ENCODE measurements at regions not wholly inside any gene's neighbourhood (a gene's known extent, or its start where the extent isn't known, plus 50 kb on each side); places are given as distances from the start of the nearest gene placed in this dataset.

- DNase-seq (ENCODE audit: low read depth): no peak
Observed at GRCh38 chr16:5649762-5650743, 552.5 kb upstream of the EEF2KMT start.

DNA sequence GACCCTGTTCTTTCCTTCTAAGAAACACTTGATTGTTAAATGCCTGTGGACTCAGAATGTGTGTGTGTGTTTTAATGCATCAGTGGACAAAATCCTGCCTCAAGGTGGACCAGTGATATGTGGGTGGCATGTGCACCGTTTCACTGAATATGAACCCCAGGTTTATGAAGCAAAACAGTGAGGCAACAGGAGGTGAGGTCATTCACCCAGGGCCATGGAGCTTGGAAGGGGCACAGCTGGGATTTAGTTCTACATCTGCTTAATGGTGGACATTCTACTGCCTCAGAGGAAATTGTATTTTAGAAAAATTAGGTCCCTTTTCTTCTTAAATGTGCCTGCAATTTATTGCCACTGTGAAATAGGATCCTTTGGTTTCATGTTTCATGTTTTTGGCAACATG, 549.5 kb upstream of the EEF2KMT start:
- DNase-seq (ENCODE audit: low read depth): no peak

DNA sequence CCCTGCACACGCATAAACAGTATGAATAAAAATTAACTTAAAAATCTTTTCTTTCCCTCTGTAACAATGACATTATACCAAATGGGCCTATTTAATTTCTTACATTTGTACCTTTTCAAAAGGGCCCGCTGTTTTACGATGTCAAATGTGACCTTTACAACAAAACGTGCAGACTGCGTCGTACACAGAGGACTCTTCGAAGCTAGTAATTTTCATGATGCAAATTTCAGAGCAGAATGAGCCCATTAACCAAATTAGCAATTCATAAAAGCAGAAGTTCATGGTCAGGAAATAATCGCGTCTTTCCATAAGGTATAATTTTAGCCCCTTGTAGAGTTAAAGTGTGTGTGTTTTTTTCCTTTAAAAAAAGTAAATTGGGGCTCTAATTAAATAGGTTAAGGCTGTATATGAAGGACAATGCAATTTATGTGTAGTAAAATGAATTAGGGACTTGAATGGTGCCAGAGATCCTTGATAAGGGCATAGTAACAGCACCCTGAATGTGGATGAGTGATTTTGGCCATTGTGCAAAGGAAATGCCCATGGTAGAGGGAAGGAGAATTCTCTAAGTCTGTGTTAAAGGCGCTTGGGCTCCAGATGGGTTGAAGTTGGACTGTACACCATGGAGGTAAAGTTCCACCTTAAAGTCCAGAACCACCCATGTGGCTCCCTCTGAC, 546.4 kb upstream of the EEF2KMT start:
- DNase-seq (ENCODE audit: low read depth): no peak

GRCh38 chr16:5642436-5642835, 544.8 kb upstream of the EEF2KMT start:
- no peak for DNase-seq (ENCODE audit: low read depth)

GRCh38 chr16:5642011-5642410, 544.4 kb upstream of the EEF2KMT start:
- no peak for DNase-seq (ENCODE audit: low read depth)

DNA sequence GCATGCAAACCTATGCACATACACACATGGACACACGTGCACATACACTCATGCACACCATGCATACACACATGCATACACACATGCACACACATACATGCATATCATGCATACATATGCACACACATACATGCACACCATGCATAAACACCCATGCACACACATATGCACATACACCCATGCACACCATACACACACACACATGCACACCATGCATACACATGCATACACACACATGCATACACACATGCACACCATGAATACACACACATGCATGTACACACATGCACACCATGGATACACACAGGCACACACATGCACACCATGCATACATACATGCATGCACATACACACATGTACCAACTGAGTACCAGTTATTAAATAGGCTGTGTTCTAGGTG, 543.3 kb upstream of the EEF2KMT start:
- no peak for DNase-seq (ENCODE audit: low read depth)

GRCh38 chr16:5639531-5639930, 541.9 kb upstream of the EEF2KMT start:
- no peak for DNase-seq (ENCODE audit: low read depth)

- DNase-seq (ENCODE audit: low read depth): no peak
Observed at GRCh38 chr16:5635331-5635730, 537.7 kb upstream of the EEF2KMT start.

DNA sequence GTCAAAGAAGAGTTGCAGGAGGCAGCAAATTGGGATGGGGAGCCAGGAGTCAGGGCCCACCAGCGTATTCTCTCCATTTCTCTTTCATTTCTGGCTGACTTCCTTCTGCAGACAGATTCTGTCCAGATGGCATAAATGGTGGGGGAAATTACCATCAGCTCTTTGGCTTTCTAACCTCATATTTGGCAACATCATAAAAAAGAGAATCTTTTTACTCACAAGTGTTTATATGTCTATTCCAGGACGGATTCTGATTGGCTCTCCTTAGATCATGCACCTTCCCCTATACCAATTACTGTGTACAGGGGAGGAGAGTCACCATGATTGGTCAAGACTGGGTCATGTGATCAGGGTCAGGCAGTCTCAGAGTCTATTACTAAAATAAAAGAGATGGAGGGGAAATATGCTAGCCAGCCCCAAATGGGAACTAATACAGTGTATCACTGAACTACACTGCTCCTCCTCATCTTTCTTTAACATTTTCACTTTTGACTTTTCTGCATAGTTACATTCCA, 537.1 kb upstream of the EEF2KMT start:
- DNase-seq (ENCODE audit: low read depth): no peak

- DNase-seq (ENCODE audit: low read depth): no peak
Observed at GRCh38 chr16:5633845-5634440, 536.3 kb upstream of the EEF2KMT start.

GRCh38 chr16:5622234-5622884, 524.8 kb upstream of the EEF2KMT start:
- no peak for DNase-seq (ENCODE audit: low read depth)

GRCh38 chr16:5621826-5622225, 524.2 kb upstream of the EEF2KMT start:
- no peak for DNase-seq (ENCODE audit: low read depth)

DNA sequence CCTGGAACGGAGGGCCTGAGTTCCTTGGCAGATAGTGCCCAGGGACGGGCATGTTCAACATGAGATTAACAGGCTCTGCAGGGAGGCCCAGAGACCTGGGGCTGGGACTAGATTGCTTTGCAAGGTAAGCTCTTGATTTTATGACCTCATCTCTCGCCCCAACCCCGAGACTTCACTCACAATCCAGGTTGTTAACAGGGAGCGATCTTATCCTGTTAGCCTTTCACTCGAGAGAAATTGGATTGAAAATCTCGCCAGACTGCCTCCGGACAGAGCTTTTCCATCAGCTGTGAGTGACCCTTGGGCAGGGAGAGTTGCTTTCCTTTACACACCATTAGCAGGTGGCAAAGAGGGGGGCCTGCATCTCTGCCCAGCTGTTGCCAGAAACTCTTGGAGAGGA, 521.7 kb upstream of the EEF2KMT start:
- DNase-seq (ENCODE audit: low read depth): no peak

DNA sequence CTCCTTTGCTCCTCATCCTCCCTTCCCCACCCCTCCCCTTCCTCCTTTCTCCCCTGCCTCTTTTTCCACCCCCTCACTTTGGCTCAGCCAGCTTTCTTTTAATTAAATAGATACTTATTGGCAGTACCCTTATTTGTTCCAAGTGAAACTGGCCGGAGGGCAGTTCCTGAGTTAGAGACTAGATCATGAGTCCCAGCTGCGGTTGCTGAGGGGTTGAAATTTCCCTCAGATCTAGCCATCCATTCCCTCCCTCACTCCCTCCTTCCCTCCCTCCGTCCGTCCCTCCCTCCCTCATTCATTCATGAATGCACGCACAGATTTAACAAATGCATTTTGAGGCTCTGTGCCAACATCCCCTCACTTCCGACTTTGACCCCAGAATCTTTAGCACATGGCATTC, 519.2 kb upstream of the EEF2KMT start:
- DNase-seq (ENCODE audit: low read depth): no peak

DNA sequence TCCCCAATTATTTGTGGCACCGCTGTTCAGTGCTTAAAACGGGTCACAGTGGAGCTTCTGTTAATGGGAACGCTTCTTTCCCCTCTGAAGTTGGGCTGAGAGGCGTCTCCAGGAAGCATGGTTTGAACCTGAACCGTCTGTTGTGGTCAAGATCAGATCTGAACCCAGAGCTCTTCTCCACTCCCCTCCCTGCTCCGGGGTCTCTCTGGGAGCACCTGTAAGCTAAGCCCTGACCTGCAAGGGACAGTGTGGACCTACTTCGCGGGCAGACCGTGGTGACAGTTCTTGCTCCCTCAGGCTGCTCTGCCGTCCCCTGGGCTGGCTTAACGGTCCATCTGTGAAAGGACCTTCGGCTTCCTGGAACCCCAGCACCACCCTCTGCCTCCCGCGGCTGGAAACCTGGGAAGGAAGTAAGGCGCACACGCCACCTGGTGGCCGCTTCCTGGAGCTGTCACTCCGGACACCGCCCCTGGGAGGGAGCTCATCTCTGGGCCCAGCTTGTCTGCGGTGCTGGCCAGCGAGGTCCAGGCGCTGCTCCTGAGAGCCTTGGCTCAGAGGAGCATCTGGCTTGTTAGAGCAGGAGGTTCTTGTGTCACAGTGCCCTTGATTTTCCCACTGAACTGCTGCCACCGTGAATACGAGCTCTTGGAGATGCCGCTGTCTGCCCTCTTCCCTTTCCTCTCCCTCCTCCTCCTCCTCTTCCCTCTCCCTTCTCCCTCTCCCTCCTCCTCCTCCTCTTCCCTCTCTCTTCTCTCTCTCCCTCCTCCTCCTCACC, 518.5 kb upstream of the EEF2KMT start:
- DNase-seq (ENCODE audit: low read depth): no peak

- no peak for DNase-seq (ENCODE audit: low read depth)
Observed at GRCh38 chr16:5607169-5607568, 509.6 kb upstream of the EEF2KMT start.

DNA sequence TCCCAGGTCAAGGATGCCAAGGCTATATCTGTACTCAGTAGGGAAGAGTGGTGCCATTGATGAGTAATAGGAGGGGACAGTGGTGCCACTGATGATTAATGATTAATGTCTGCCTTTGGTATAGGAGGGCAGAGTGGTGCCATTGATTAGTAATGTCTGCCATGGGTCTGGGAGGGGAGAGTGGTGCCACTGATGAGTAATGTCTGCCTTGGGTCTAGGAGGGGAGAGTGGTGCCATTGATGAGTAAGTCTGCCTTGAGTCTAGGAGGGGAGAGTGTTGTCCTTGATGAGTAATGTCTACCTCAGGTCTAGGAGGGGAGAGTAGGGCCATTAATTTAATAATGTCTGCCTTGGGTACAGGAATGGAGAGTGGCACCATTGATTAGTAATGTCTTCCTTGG, 507.8 kb upstream of the EEF2KMT start:
- no peak for DNase-seq (ENCODE audit: low read depth)

DNA sequence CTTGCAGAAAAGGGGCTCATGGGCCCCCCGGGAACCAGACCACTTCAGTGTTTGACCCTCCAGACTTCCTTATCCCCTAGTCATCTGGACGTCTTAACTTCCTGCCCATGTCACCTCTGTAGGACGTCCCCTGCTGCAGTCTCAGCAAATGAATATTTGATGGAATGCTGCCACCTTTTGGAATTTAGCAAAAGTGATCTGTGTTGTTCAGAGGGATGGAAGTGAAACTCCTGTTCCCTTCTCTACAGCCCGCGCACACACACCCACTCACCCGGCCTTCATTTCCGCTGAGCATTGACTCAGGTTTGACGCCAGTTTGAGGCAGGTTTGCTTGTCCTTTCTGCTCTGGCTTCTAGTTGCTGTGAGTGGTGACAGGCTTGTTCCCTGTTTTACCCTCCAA, 507.2 kb upstream of the EEF2KMT start:
- no peak for DNase-seq (ENCODE audit: low read depth)

- no peak for DNase-seq (ENCODE audit: low read depth)
Observed at GRCh38 chr16:5603836-5604235, 506.2 kb upstream of the EEF2KMT start.

DNA sequence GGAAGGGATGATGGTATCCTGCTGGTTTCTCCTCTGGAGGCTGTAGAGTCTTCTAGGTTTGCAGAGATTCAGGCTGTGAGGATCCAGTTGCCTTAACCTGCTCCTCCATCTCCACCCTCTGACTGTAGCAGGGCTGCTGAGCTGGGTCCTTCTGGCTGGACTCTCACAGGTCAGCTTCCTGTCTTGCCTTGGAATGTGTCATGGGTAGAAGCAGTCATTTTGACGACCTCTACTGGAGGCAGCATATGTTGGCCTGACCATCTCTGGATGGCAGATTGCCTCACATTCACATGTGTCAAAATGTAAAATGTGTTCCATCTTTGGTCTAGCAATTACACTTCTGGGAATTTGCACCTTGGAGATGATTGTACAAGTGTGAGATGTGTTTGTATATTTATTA, 504.4 kb upstream of the EEF2KMT start:
- no peak for DNase-seq (ENCODE audit: low read depth)

DNA sequence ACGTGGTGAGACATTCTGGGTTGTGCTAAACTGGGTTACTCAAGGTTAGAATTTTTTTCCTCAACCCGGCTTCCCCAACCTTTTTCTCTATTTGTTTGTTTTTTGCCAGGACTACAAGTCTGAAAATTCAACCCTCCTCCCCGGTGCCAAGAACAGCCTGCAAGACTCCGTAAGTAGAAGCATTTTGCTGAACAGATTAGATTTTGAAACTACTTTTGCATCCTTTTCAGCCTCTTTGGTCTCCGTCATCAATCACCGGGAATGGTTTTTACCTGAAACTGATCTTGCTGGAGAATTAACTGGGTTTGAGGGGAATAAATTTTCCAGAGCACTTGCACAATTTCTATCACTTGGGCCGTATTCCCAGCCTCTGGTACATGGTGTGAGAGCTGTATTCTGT, 501.2 kb upstream of the EEF2KMT start:
- no peak for DNase-seq (ENCODE audit: low read depth)

All from non-pigmented ciliary epithelial cell (primary cell).